ENCODE measurements at regions not wholly inside any gene's neighbourhood (a gene's known extent, or its start where the extent isn't known, plus 50 kb on each side); places are given as distances from the start of the nearest gene placed in this dataset.

DNA sequence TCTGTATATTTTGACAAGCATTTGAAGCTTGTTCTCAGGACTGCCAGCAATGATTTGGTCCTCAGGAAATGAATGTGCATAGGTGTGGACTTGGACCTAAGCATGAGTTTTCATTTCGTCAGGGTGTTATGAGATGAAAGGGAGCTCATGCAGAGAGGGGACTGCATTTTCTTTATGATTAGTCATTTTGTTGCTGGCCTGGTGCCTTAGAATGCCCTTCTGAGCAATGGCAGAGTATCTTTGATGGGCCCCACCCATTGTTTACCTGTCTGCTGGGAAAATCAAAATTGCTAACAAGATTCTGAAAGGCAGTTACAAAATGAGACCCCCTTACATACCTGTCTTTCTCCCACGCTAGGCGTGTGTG, 51.5 kb upstream of the MTHFD1L start:
- in situ Hi-C loops (cut with MboI; ENCODE audit: low sequenced_read_pairs), result loop anchor here (10.0 to 25.0 kb wide), 3 partner anchors 399 to 877 kb away; partner anchors contain the start of genes ULBP2 and ULBP3

Data from HL-60/S4 (cell line).